Liver (tissue), 3 donors: ENCODE measurements at regions not wholly inside any gene's neighbourhood (a gene's known extent, or its start where the extent isn't known, plus 50 kb on each side); places are given as distances from the start of the nearest gene placed in this dataset.

Source experiments
- ATF3 ChIP-seq: IDR thresholded peaks from 2 replicates; pipeline ENCODE4 v1.6.1; 2016; ENCODE audit warnings: antibody characterized with exemption
- CTCF ChIP-seq: fragments of 150-350 bp; IDR thresholded peaks from 2 replicates; pipeline ENCODE4 v1.5.1; 2017; ENCODE audit warnings: improper control_type of control experiment, low read depth, low read length; ENCODE audit not compliant: missing input control
- EGR1 ChIP-seq, 2 donors: IDR thresholded peaks; 2 replicates each; pipeline ENCODE4 v1.6.1; 2016 to 2018; ENCODE audit warnings: antibody characterized with exemption in 2 of 2, low read depth in 2 of 2
- JUND ChIP-seq, 2 donors: IDR thresholded peaks; 2 replicates each; pipeline ENCODE4 v1.6.1; 2016; ENCODE audit warnings: antibody characterized with exemption in 2 of 2
- MAX ChIP-seq: IDR thresholded peaks from 2 replicates; pipeline ENCODE4 v1.6.1; 2016; ENCODE audit warnings: antibody characterized with exemption
- RAD21 ChIP-seq, 2 donors: IDR thresholded peaks; 2 replicates each; pipeline ENCODE4 v1.6.1; 2016; ENCODE audit warnings: antibody characterized with exemption in 2 of 2, mild to moderate bottlenecking in 2 of 2
- REST ChIP-seq: IDR thresholded peaks from 2 replicates; pipeline ENCODE4 v1.6.1; 2016; ENCODE audit warnings: antibody characterized with exemption, mild to moderate bottlenecking
- RXRA ChIP-seq, 2 donors: IDR thresholded peaks; 2 replicates each; pipeline ENCODE4 v1.6.1; 2017 to 2018; ENCODE audit warnings: antibody characterized with exemption in 2 of 2, mild to moderate bottlenecking in 1 of 2
- TAF1 ChIP-seq: conservative IDR thresholded peaks from 2 replicates; pipeline ENCODE4 v1.6.1; 2016; ENCODE audit warnings: antibody characterized with exemption, mild to moderate bottlenecking
- YY1 ChIP-seq: IDR thresholded peaks from 2 replicates; pipeline ENCODE4 v1.6.1; 2016; ENCODE audit warnings: antibody characterized with exemption, mild to moderate bottlenecking
- donor health status: healthy.
- donor health status: healthy.

GRCh38 chr22:19579880-19580279 lies 55.7 kb upstream of the CLDN5 start:
- TF ChIP-seq CTCF (no peak), EGR1 (IDR thresholded peaks at IDR 0.05; ENCODE audit: low read depth in 2 of 2) (no peak), TAF1 (no peak), REST (no peak), YY1 (no peak), JUND (IDR thresholded peaks at IDR 0.05) (no peak), MAX (no peak), RAD21 (IDR thresholded peaks at IDR 0.05) (no peak), ATF3 (no peak), RXRA (IDR thresholded peaks at IDR 0.05) (no peak)
